ENCODE measurements at regions not wholly inside any gene's neighbourhood (a gene's known extent, or its start where the extent isn't known, plus 50 kb on each side); places are given as distances from the start of the nearest gene placed in this dataset.
"Not testable (repeated sequence)": the region's sequence is repeated elsewhere in the genome, so short reads cannot be mapped to it uniquely, and the experiment has no call there.

DNA sequence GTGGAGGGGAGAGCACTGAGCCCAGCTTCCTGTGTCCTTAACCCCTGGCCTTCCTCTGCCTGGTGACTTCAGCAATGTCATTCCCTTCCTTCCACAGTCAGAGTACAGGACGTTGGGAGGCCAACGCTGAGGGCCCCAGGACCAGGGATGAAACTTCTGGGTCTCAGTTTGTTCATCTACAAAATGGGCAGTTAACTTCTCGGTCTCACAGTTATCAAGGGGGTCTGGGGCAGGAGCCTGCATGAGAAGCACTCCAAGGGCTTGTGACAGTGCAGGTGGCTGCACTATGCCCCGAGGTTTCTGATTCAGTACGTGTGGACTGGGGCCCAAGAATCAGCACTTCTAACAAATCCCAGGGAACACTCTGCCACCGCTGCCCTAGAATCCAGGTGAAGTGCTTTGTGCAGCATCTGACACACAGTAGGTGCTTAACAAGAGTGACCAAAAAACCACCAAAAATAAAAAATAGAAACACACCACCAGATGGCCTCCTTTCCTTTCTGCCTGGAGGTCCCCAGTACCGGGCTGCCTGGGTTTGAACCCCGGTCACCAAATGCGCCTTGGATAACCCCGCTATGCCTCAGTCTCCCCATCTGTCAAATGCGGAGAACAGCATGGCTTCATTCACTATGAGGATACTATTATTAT is 80.4 kb downstream of the RFLNA start:
- DNase-seq (ENCODE audit: low spot score), result no peak
- TF ChIP-seq, protein P1, sequence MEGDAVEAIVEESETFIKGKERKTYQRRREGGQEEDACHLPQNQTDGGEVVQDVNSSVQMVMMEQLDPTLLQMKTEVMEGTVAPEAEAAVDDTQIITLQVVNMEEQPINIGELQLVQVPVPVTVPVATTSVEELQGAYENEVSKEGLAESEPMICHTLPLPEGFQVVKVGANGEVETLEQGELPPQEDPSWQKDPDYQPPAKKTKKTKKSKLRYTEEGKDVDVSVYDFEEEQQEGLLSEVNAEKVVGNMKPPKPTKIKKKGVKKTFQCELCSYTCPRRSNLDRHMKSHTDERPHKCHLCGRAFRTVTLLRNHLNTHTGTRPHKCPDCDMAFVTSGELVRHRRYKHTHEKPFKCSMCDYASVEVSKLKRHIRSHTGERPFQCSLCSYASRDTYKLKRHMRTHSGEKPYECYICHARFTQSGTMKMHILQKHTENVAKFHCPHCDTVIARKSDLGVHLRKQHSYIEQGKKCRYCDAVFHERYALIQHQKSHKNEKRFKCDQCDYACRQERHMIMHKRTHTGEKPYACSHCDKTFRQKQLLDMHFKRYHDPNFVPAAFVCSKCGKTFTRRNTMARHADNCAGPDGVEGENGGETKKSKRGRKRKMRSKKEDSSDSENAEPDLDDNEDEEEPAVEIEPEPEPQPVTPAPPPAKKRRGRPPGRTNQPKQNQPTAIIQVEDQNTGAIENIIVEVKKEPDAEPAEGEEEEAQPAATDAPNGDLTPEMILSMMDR (IDR thresholded peaks at IDR 0.05; ENCODE audit: borderline replicate concordance, control extremely low read depth, extremely low read depth, insufficient read depth, missing control alignments), result no peak
- in situ Hi-C loops (cut with MboI; ENCODE audit: low sequenced_read_pairs, unreplicated experiment), result loop anchor here (25.0 kb wide), 1 partner anchor 387 kb away; no protein-coding TSS in a partner anchor

DNA sequence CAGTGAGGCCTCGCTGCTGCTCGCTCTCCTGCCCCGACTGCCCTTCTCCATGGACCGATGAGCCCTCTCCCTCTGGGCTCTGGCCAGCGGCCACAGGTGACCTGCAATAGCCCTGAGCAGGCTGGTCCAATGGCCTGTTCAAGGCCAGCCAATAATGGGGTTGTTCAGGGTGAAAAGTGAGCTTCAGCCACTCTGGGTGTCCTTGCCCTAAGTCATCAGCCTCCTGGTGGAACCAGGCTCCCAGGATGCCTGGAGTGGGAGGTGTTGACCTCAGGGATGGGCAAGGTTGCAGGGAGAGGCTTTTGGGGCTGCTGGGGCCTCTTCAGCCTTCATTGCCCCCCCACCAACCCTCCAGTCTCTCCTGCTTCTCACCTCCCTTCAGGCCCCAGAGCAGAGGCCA is 79.7 kb downstream of the RFLNA start:
- no peak for DNase-seq (ENCODE audit: low spot score)
- TF ChIP-seq, protein P1 (IDR thresholded peaks at IDR 0.05; ENCODE audit: borderline replicate concordance, control extremely low read depth, extremely low read depth, insufficient read depth, missing control alignments), result no peak
- in situ Hi-C loops (cut with MboI; ENCODE audit: low sequenced_read_pairs, unreplicated experiment), result no loop called here

DNA sequence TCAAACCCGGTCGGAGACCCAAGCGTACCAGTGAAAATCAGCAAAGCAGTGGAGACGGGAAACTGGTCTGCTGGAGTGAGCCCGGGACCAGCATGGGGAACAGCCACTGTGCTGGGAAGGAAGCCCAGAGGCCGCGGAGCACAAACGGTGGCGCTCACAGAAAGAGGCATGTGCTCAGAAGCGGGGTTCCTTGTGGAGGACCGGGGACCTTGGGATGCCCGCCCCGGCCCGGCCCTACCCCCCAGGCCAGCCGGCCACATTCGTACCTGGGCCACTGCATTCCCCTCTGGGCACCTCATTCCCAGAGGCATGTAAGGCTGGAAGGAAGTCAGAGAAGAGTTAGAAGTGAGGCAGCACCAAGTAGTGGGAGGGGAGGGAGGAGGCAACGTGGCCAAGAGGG is 79.3 kb downstream of the RFLNA start:
- no peak for DNase-seq (ENCODE audit: low spot score)
- in situ Hi-C loops (cut with MboI; ENCODE audit: low sequenced_read_pairs, unreplicated experiment), result no loop called here
- TF ChIP-seq, protein P1 (IDR thresholded peaks at IDR 0.05; ENCODE audit: borderline replicate concordance, control extremely low read depth, extremely low read depth, insufficient read depth, missing control alignments), result no peak

DNA sequence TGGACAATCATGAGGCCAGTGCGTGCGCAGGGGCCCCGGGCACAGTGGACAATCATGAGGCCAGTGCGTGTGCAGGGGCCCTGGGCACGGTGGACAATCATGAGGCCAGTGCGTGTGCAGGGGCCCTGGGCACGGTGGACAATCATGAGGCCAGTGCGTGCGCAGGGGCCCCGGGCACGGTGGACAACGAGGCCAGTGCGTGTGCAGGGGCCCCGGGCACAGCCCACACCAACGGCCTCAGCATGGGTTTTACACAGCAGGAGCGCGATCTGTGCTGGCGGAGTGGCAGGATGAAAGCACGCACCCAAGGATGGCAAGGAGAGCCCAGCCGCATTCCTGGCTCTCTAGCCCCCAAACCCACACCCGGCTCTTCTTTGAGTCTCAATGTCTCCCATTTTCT is 78.8 kb downstream of the RFLNA start:
- in situ Hi-C loops (cut with MboI; ENCODE audit: low sequenced_read_pairs, unreplicated experiment), result not testable (repeated sequence)

DNA sequence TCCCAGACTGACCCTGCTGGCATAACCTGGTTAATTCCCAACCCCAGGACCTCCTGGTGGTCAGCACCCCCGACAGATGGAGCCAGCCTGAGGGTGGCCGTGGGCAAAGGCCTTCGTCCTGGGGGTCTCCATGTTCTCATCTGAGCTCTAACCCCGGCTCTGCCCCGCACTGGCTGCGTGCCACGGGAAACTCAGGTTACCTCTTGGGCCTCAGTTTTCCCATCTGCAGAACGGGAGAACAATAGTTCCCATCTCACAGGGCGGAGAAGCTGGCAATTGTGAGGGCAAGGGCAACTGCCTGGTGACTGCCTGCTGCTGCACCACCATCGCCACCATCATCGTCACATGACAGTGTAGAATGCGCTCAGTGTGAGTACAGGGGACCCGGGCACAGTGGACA is 77.9 kb downstream of the RFLNA start:
- DNase-seq (ENCODE audit: low spot score), result no peak
- in situ Hi-C loops (cut with MboI; ENCODE audit: low sequenced_read_pairs, unreplicated experiment), result no loop called here
- TF ChIP-seq, protein P1 (IDR thresholded peaks at IDR 0.05; ENCODE audit: borderline replicate concordance, control extremely low read depth, extremely low read depth, insufficient read depth, missing control alignments), result no peak

More for the DNA sequence above, 78.8 kb downstream of the RFLNA start:
- not testable (repeated sequence) for DNase-seq (ENCODE audit: low spot score)

DNA sequence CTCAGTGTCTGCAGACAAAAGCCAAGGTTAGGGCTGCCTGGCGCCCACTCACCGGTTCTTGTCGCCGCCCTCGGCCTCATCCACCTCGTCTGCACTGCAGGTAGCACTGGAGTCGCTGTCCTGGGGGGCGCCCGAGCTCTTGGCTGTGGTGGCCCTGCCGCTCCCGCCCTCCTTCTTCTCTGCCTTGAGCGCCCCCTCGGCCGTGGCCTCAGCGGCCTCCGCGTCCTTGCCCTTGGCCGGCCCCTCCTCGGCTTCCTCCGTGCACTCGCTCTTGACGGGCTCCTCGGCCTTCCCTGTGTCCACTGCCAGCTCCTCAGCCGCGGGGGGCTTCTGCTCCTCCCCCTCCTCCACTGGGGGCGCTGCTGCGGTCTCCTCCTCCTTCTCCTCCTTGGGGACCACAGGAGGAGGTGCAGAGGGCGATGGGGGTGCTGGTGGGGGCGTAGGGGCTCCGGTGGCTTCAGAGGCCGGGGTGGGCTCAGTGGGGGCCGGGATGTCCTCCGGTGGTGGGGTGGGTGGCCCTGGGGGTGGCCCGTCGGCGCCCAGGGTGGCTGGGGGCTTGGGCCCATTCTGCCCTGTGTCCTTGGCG is 77.2 kb downstream of the RFLNA start:
- TF ChIP-seq, protein P1 (IDR thresholded peaks at IDR 0.05; ENCODE audit: borderline replicate concordance, control extremely low read depth, extremely low read depth, insufficient read depth, missing control alignments), result no peak
- DNase-seq (ENCODE audit: low spot score), result no peak
- in situ Hi-C loops (cut with MboI; ENCODE audit: low sequenced_read_pairs, unreplicated experiment), result no loop called here

DNA sequence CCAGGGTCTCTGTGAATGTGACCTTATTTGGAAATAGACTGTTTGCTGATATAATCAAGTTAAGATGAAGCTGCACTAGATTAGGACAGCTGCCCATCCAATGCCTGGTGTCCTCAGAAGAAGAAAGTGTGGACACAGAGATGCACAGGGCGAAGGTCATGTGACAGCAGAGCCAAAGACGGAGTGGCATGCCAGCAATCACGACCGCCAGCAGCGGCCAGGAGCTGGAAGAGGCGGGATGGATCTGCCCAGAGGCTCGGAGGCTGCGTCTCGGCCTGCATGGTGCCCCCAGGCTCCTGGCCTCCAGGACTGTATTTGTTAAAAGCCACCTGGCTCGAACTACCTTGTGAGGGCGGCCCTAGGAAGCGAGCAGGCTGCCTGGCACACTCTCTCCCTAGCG is 76.5 kb downstream of the RFLNA start:
- no peak for DNase-seq (ENCODE audit: low spot score)
- TF ChIP-seq, protein P1 (IDR thresholded peaks at IDR 0.05; ENCODE audit: borderline replicate concordance, control extremely low read depth, extremely low read depth, insufficient read depth, missing control alignments), result no peak
- in situ Hi-C loops (cut with MboI; ENCODE audit: low sequenced_read_pairs, unreplicated experiment), result no loop called here

All from GM13976 (cell line).